ENCODE measurements at regions not wholly inside any gene's neighbourhood (a gene's known extent, or its start where the extent isn't known, plus 50 kb on each side); places are given as distances from the start of the nearest gene placed in this dataset.

DNA sequence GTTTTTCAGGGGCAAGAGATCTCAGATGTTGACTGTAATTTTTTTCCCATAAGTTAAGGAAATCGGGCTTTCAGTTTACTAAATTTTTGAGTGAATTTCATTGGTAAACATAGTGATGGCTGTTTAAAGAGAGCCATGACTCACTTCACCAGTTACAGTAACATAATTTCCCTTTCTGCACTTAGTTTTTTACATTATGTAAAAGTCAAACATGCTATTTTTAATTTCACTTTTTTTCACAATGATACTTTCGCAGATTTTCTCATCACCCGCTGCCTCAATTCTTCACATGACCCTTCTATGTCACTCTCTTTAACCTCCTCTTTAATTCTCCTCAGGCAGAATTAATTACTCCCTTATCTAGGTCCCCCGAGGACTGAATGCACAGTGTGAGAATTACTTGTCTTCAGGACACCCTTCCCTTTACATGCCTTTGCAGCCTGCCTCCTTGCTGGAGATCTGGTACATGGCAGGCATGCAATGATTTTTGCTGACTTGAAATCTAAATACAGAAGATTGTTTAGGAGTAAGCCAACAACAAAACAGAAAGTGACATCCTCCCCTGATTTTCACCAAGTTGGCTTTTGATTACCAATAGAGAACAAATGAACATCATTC is 217.5 kb upstream of the S1PR3 start:
- peak overlapping the region; percentile 32 for H3K4me3 ChIP-seq (ENCODE audit: low read depth, low read length)
- TF ChIP-seq, protein P1, sequence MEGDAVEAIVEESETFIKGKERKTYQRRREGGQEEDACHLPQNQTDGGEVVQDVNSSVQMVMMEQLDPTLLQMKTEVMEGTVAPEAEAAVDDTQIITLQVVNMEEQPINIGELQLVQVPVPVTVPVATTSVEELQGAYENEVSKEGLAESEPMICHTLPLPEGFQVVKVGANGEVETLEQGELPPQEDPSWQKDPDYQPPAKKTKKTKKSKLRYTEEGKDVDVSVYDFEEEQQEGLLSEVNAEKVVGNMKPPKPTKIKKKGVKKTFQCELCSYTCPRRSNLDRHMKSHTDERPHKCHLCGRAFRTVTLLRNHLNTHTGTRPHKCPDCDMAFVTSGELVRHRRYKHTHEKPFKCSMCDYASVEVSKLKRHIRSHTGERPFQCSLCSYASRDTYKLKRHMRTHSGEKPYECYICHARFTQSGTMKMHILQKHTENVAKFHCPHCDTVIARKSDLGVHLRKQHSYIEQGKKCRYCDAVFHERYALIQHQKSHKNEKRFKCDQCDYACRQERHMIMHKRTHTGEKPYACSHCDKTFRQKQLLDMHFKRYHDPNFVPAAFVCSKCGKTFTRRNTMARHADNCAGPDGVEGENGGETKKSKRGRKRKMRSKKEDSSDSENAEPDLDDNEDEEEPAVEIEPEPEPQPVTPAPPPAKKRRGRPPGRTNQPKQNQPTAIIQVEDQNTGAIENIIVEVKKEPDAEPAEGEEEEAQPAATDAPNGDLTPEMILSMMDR (IDR thresholded peaks at IDR 0.05; ENCODE audit: low read depth, low read length) = no peak

DNA sequence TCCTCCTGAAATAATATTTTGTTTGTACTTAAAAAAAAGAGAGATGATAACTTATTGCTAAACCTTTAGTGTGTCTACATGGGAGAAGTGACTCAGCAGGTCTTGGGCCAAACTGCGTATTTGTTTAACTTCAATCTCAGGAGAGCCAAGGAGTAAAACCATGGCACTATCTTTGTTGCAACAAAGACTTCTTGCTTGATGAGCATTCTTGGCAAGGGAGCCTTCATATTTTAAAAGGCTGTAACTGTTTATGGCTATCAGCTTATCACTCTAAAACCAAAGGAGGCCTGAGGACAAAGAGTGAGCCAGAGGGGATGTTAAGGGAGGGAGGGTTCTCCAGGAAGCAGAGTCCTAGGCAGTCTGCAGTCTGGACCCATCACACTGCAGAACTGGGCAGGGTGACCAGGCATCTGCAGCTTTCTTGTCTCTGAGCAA is 216.2 kb upstream of the S1PR3 start:
- H3K4me3 ChIP-seq (ENCODE audit: low read depth, low read length) = no peak overlapping the region

DNA sequence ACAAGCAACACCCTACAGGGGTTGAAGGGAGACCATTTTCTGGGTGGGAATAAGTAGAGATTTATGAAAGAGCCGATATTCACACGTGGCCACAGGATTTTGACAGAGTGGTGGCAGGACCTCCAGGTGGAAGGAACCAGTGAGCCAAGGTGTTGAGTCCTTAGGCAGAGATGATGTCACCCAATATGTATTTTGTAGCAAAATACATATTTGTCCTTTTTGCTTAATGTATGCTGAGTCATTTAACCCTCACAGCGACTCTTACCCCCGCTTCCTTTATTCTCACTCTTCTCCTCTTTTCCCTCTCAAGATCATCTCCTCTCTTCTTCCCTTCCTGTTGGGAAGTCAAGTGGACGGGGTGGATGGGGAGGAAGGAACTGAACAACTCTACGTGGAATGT is 215.7 kb upstream of the S1PR3 start:
- H3K4me3 ChIP-seq (ENCODE audit: low read depth, low read length) = no peak overlapping the region

More for the DNA sequence above, 216.2 kb upstream of the S1PR3 start:
- TF ChIP-seq, protein P1 (IDR thresholded peaks at IDR 0.05; ENCODE audit: low read depth, low read length) = no peak

DNA sequence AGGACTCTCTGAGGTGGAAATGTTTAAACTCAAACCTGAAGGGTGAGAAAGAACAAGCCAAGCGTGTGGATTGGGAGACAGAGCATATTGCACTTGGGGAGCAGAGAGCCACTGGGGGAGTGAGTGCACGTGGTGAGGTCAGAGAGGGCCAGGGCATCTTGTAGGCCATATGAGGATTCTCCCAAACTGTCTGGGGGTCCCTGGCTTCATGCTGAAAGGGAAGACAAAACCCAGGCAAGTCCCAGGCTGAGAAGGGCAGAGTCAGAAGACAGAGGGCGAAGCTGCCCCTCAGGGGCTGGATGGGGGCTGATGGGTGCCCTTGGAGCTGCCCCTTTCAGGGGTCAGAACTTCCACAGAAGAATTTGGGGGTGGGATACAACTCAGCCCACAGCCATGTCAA is 215.3 kb upstream of the S1PR3 start:
- TF ChIP-seq, protein P1 (IDR thresholded peaks at IDR 0.05; ENCODE audit: low read depth, low read length) = no peak
- no peak overlapping the region for H3K4me3 ChIP-seq (ENCODE audit: low read depth, low read length)

More for the DNA sequence above, 215.7 kb upstream of the S1PR3 start:
- TF ChIP-seq, protein P1 (IDR thresholded peaks at IDR 0.05; ENCODE audit: low read depth, low read length) = no peak

DNA sequence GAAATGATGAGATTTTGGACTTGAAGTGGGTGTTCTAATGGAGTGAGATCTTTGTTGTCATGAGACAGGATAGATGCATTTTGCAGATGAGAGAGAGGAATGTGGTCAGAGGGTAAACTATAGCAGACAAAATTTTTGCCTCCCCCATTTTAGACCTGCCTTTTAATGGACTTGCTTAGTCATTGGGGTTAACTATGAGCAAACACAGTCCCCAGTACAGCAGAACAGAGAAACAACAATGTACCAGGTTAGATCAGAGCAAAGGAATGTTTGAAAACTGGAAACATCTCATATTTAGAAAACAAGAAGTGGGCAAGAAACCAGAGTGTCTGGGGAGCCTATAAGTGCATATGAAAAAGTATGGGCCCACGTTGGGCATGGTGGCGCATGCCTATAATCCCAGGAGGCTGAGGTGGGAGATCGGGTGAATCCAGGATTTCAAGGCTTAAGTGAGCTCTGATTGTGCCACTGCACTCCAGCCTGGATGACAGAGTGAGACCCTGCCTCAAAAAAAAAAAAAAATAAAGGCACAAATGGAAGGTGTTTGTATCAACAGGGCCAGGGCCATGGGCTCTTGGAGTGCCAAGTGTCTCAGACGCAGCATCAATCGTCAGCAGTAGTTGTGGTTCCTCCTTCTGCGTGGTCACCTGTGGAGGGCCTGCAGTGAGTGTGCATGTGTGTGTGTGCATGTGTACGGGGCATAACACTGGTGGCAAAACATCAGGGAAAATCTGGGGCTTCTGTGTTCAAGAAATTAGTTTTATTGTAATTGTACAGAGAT is 214.4 kb upstream of the S1PR3 start:
- no peak overlapping the region for H3K4me3 ChIP-seq (ENCODE audit: low read depth, low read length)
- TF ChIP-seq, protein P1 (IDR thresholded peaks at IDR 0.05; ENCODE audit: low read depth, low read length) = no peak

DNA sequence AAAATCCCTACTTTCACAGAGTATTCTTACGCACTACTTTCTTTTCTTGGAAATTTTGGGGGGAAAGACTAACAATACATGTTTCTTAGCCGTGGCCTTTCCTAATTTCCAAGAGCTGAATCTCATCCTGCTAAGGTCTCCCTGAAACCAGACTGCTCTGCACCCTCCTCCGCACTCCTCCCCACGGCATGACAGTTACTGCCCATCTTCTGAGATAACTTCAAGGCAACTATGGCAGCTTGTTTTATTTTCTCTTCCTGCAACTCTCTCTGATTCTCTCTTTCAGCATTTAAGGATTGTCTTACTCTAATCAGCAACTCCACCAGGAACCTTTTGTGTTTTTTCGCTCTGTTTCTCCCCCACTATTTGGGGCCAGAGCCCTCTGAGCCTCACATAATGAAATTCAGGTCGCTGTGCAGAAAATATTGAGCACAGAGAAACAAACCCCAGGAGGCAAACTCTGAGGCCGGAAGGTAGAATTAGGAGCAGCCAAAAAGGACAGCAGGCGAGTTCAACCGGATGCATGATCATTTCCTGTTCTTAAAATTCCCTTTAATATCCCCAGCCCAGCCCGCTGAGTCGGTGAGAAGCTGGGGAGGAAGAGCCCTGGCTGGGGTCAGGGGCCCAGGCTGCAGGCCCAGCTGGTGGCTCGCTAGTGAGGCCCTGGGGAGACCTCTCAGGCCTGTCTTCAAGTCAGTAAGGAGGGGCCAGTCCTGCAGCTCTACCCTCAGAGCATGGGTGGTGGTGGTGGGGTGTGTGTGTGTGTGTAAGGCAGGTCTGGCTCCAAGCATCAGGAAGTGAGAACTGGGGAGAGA is 213.6 kb upstream of the S1PR3 start:
- TF ChIP-seq, protein P1 (IDR thresholded peaks at IDR 0.05; ENCODE audit: low read depth, low read length) = no peak

More for the DNA sequence above, 213.6 kb upstream of the S1PR3 start:
- no peak overlapping the region for H3K4me3 ChIP-seq (ENCODE audit: low read depth, low read length)

All from WI38 (cell line).